ENCODE measurements at regions not wholly inside any gene's neighbourhood (a gene's known extent, or its start where the extent isn't known, plus 50 kb on each side); places are given as distances from the start of the nearest gene placed in this dataset.

DNA sequence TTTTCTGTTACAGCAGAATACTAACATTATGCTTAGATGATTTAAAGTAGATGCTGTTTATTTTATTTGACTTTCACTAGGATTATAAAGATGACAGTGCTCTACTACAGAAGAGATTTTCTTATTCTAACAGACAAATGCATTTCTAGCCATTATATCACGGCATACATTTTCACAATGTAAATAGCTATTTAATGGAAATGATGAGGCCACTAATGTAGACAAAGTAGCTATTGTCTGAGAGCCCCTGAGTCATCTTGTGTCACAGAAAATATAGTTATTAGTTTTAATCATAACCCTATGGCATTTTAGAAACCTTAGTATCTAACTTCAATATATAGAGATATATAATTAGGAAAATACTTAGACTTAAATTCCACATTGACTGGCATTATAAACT lies 158.0 kb upstream of the AHR start (continued):
- TF ChIP-seq, protein P1, sequence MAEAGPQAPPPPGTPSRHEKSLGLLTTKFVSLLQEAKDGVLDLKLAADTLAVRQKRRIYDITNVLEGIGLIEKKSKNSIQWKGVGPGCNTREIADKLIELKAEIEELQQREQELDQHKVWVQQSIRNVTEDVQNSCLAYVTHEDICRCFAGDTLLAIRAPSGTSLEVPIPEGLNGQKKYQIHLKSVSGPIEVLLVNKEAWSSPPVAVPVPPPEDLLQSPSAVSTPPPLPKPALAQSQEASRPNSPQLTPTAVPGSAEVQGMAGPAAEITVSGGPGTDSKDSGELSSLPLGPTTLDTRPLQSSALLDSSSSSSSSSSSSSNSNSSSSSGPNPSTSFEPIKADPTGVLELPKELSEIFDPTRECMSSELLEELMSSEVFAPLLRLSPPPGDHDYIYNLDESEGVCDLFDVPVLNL (IDR thresholded peaks at IDR 0.05; ENCODE audit: low read depth, low read length), result no peak
- TF ChIP-seq GABPA (IDR thresholded peaks at IDR 0.05; ENCODE audit: low read depth), result no peak

DNA sequence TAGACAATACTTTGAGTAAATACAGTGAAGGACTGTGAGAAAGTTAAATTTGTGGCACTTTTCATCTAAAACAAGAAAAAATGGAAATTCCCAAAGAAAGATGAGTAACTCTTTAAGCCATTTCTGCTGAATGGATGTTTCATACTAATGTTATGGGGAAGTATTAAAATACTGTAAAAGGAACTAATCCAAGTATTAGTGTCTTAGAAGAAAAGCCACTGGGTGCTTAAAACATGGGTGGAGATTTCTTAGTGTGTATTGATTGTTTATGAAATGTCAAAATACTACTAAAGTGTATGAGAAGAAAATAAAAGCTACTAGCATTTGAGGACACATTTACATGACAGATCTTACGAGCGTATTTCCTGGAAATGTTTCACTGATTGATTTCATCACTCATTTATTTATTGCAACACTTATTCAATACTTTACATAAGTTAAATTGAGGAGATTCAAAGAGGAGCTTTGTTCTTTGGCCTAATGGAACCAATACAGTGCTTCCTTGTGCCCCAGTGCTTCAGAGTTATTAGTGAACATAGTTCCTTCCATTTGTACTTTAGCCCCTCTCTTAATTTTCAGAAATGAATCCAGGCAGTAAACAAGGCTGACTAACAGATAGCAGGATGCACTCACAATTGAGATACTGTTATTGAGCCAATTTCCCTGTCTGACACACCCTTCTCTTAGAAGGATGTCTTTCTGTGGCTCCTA lies 155.5 kb upstream of the AHR start:
- TF ChIP-seq MYC (IDR thresholded peaks at IDR 0.05; ENCODE audit: insufficient read depth, insufficient read length, insufficient replicate concordance, low read length, severe bottlenecking) (no peak), GATAD2B (conservative IDR thresholded peaks at IDR 0.05; ENCODE audit: low read depth) (no peak), SPI1 (IDR thresholded peaks at IDR 0.05; ENCODE audit: borderline replicate concordance, insufficient read depth, low read depth, low read length) (no peak), KDM1A (IDR thresholded peaks at IDR 0.05; ENCODE audit: borderline replicate concordance) (no peak), HDAC2 (IDR thresholded peaks at IDR 0.05) (no peak), CHD4 (IDR thresholded peaks at IDR 0.05) (no peak), NR2C2 (IDR thresholded peaks at IDR 0.05; ENCODE audit: borderline replicate concordance, control insufficient read depth, insufficient read length, low read depth) (no peak), YBX1 (IDR thresholded peaks at IDR 0.05) (no peak), IKZF2 (IDR thresholded peaks at IDR 0.05) (no peak), JUNB (IDR thresholded peaks at IDR 0.05) (no peak), SUPT20H (IDR thresholded peaks at IDR 0.05; ENCODE audit: borderline replicate concordance, control insufficient read depth, low read depth, low read length) (no peak), BMI1 (IDR thresholded peaks at IDR 0.05; ENCODE audit: borderline replicate concordance) (no peak)
- TF ChIP-seq, protein P2, sequence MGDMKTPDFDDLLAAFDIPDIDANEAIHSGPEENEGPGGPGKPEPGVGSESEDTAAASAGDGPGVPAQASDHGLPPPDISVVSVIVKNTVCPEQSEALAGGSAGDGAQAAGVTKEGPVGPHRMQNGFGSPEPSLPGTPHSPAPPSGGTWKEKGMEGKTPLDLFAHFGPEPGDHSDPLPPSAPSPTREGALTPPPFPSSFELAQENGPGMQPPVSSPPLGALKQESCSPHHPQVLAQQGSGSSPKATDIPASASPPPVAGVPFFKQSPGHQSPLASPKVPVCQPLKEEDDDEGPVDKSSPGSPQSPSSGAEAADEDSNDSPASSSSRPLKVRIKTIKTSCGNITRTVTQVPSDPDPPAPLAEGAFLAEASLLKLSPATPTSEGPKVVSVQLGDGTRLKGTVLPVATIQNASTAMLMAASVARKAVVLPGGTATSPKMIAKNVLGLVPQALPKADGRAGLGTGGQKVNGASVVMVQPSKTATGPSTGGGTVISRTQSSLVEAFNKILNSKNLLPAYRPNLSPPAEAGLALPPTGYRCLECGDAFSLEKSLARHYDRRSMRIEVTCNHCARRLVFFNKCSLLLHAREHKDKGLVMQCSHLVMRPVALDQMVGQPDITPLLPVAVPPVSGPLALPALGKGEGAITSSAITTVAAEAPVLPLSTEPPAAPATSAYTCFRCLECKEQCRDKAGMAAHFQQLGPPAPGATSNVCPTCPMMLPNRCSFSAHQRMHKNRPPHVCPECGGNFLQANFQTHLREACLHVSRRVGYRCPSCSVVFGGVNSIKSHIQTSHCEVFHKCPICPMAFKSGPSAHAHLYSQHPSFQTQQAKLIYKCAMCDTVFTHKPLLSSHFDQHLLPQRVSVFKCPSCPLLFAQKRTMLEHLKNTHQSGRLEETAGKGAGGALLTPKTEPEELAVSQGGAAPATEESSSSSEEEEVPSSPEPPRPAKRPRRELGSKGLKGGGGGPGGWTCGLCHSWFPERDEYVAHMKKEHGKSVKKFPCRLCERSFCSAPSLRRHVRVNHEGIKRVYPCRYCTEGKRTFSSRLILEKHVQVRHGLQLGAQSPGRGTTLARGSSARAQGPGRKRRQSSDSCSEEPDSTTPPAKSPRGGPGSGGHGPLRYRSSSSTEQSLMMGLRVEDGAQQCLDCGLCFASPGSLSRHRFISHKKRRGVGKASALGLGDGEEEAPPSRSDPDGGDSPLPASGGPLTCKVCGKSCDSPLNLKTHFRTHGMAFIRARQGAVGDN (IDR thresholded peaks at IDR 0.05), result no peak
- no peak for FAIRE-seq
- H3K9me3 ChIP-seq (replicated peaks; ENCODE audit: control insufficient read depth, insufficient read depth, low read length), result no peaks in the 10 kb centered on the region
- H3K4me1 ChIP-seq (ENCODE audit: control insufficient read depth, insufficient read depth, low read length), result no peaks in the 10 kb centered on the region; the same call in 1 of the 2 replicates
- 98% methylated on average over 2 of the region's 2 CpGs for WGBS (ENCODE audit: insufficient coverage, insufficient replicate concordance, low lambda C conversion rate, missing lambda C conversion rate)
- ChIA-PET CTCF (interaction anchor here (1.0 to 1.7 kb wide), 5 partner anchors 13 to 163 kb away, joined by 3 to 5 read pairs (median 4); no protein-coding TSS in a partner anchor), SMC1A (ENCODE audit: uncharacterized antibody, unreplicated experiment) (interaction anchor here (0.9 to 2.1 kb wide), 9 partner anchors 8 to 259 kb away, joined by 3 to 7 read pairs (median 3); no protein-coding TSS in a partner anchor), POLR2A (interaction anchor here (0.7 kb wide), 2 partner anchors 155 to 167 kb away, joined by 3 read pairs; partner anchors contain the start of gene AHR), RAD21 (ENCODE audit: unreplicated experiment) (interaction anchor here (1.6 kb wide), 1 partner anchor 10 kb away, joined by 4 read pairs; no protein-coding TSS in a partner anchor)
- H3K27ac ChIP-seq (ENCODE audit: control insufficient read depth, insufficient read depth), result no peak overlapping the region
- no peaks in the 10 kb centered on the region for H3K36me3 ChIP-seq (ENCODE audit: control insufficient read depth in 2 of 2, insufficient read depth in 2 of 2, low read length in 1 of 2)
- H3K4me2 ChIP-seq (ENCODE audit: control insufficient read depth, insufficient read depth), result no peak overlapping the region
- no peak overlapping the region; the same call in none of the 2 replicates for H2AFZ ChIP-seq (ENCODE audit: control insufficient read depth, low read depth, low read length)
- no peaks in the 10 kb centered on the region for H4K20me1 ChIP-seq (ENCODE audit: control insufficient read depth, insufficient read depth)
- no peaks in the 10 kb centered on the region for H3K27me3 ChIP-seq (replicated peaks in 1 of 2; ENCODE audit: control insufficient read depth in 2 of 2, insufficient read depth in 2 of 2, low read length in 1 of 2)
- intact Hi-C loops (cut with micrococcal nuclease; ENCODE audit: unreplicated experiment) (no loop called here), in situ Hi-C loops (cut with MboI) (no loop called here)
- no TSS peak for BruUV-seq (replicated peaks)
- H3K4me3 ChIP-seq, result no peak overlapping the region
- no peaks in the 10 kb centered on the region for H3K79me2 ChIP-seq (ENCODE audit: control insufficient read depth, insufficient read depth, low read length)
- H3K9ac ChIP-seq (ENCODE audit: control insufficient read depth, insufficient read depth, low read length), result no peak overlapping the region
- DNase-seq (ENCODE audit: low read depth, low spot score), result no peak
- no peak for ATAC-seq
